ENCODE measurements at regions not wholly inside any gene's neighbourhood (a gene's known extent, or its start where the extent isn't known, plus 50 kb on each side); places are given as distances from the start of the nearest gene placed in this dataset.
"Not testable (repeated sequence)": the region's sequence is repeated elsewhere in the genome, so short reads cannot be mapped to it uniquely, and the experiment has no call there.

DNA sequence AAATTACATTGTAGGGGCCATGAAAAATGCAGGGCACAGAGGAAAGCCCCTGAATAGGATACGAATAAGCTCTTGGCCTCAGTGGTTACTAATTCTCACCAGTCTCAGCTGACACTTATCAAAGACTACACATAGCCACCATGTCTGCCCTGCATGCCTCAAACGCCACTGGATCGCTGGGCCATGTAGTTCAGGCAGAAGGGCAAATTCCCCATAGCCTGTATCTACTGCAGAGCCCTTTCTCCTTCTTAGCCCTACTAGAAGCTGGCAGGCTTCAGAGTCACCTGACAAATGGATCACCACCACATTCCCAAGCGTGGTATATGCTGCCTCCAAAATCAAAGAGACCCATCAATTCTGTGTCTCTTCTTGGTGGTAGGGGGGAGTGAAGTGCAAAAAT lies 177.4 kb downstream of the MINAR1 start:
- DNase-seq = no peak

- no peak for DNase-seq
Observed at GRCh38 chr15:79610021-79610420, 177.9 kb downstream of the MINAR1 start.

DNA sequence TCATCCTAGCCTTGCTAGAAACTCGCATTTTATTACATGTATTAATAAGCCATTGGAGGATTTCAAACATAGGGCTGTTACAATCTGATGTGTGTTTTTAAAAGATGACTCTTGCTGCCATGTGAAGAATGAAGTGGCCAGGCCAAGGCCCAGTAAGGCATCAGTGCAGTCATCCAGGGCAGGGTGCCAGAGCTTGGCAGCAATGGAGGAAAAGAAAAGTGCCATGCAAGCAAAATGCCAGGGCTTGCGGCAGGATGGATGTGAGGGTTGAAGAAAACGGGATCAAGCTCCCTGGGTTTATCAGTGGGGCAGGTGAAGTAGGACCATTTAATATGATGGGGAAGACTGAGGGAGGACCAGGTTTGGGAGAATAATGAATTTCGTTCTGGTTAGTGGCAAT lies 183.6 kb downstream of the MINAR1 start:
- no peak for DNase-seq

DNA sequence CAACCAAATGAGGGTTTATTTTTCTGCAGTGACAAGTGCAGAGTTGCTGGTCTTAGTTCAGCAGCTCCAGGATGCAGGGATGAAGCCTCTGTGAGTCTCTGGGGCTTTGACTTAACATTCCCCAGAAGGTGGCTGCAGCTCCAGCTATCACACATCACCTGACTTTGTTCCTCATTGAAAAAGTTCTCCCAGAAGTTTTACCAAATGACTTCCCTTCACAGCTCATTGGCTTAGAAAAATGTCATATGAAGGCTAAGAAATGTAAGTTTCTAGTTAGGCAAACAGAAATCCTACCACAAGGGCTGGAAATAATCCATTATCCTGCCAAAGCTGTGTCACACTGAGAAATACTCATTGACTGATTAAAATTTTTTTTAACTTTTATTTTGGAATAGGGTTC lies 184.9 kb downstream of the MINAR1 start:
- DNase-seq = no peak

DNA sequence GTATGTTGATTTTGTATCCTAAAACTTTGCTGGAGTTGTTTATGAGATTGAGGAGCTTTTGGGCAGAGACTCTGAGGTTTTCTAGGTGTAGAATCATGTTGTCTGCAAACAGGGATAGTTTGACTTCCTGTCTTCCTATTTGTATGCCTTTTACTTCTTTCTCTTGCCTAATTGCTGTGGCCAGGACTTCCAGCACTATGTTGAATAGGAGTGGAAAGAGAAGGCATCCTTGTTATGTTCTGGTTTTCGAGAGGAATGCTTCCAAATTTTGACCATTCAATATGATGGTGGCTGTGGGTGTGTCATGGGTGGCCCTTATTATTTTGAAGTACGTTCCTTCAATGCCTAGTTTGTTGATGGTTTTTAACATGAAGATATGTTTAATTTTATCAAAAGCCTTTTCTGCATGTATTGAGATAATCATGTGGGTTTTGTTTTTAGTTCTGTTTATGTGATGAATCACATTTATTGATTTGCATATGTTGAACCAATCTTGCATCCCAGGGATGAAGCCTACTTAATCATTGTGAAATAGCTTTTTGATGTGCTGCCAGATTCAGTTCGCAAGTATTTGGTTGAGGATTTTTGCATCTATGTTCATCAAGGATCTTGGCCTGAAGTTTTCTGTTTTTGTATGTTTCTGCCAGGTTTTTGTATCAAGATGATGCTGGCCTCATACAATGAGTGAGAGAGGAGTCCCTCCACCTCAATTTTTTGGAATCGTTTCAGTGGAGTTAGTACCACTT lies 188.1 kb downstream of the MINAR1 start:
- no peak for DNase-seq

DNA sequence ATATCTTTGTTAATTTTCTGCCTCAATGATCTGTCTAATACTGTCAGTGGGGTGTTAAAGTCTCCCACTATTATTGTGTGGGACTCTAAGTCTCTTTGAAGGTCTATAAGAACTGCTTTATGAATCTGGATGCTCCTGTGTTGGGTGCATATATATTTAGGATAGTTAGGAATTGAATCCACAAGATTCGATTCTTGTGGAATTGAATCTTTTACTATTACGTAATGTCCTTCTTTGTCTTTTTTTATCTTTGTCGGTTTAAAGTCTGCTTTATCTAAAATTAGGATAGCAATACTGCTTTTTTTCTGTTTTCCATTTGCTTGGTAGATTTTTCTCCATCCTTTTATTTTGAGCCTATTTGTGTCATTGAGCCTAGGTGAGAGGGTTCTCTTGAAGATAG lies 189.7 kb downstream of the MINAR1 start:
- DNase-seq = not testable (repeated sequence)

- no peak for DNase-seq
Observed at GRCh38 chr15:79623488-79623887, 191.4 kb downstream of the MINAR1 start.

DNA sequence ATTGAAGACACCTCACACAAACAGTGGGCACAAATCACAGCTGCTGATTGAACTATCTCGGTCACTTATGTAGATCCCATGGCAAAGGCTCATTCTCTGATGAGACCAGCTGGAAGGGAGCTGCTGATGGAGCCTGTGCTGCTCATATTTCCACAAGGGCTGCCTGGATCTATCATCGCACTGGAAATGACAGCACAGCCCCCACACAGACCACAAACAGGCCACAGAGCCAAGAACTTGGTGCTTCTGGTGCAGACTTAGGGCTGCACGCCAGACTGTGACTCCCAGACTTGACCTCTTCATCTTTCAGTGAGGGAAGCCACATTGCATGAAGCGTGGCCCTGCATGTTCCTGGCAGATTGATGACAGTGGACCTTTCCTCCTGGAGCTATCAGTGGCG lies 197.6 kb downstream of the MINAR1 start:
- DNase-seq = no peak

GRCh38 chr15:79632457-79632856 lies 200.3 kb downstream of the MINAR1 start:
- no peak for DNase-seq

DNA sequence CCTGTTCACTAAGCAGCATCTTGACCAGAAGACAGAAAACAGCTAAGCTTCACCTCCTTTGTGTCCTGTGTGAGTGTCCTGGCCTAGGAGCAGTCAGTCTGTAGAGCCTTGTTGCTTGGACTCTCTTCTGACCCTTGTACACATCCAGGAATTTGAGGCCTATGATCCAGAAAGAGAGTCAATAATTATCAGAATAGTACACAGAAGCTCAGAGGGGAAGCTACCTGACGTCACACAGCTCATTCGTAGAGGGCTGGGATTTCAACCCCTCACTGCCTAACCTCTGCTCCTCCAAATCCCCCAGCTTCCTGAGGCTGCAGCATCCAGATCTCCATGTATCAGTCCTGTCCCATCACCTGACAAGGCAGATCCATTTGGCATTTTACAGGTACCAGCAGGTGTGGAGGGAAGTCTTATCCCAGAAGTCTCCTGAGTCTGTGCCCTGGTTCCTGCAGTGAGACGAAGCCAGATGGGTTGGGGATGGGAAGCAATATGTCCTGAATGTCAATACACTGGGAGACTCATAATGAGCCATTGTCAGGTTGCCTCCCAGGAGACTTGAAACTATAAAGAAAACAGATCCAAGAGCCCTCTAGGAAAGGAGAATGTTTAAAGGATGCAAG lies 203.1 kb downstream of the MINAR1 start:
- no peak for DNase-seq

DNA sequence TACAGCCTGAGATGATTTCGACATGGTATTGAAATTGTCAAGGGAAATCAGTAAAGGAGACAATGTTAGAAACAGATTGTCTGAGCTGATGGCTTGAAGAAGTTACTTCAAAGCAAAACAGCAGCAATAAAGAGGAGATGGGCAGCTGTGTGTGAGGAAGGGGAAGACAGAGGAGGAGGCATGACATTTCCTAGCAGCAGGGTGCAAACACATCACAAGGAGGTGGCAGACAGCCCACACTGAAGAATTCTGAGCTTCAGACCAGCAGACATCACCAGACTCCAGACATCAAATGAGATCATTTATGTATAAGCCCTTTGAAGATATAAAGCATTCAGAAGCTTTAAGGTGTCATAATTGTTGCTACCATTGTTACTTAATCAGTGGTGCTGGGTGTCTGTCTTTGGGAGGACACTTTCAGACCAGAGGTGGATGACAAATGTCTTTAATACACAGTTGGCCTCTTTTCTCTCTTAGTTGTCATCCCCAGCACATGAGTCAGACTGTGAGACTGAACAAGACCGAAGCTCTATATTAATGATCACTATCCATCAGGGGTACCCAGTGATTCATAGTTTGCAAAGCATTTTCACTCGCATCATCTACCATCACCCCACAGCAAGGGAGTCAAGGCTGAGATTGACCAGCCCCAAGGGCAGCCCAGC lies 203.9 kb downstream of the MINAR1 start:
- no peak for DNase-seq

DNA sequence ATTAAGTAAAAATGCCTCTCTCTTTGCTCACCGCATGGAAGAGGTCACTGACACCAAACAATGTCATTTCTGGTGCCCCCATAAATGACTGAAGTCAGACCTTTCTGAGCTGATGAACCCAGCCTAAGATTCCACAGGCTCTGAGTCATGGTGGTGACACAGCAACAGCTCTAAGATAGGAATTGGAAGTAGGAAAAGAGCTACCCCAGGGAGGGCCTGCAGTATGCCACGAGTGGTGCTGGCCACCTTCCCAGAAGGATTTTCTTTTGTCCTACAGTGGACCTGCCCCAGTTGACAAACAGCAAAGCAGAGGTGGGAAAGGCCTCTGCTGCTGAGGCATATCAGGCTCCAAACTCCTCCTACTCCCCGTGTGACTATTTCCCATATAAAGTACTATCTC lies 208.1 kb downstream of the MINAR1 start:
- DNase-seq = no peak

DNA sequence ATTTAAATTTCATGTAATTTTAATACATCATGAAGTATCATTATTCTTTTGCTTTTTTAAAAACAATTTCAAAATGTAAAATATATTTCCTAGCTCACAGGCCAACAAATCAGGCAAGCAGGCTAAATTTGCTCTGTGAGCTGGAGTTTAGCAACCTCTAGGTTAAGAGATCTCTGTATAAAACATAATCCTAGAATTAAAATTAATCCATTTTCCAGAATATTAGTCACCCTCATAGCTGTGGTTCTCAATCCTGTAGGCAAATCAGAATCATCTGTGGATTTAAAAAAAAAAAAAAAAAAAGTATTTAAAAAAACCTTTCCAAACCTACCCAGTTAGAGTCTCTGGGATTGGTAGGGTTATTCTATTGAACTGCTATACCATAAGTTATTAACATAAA lies 209.7 kb downstream of the MINAR1 start:
- no peak for DNase-seq

DNA sequence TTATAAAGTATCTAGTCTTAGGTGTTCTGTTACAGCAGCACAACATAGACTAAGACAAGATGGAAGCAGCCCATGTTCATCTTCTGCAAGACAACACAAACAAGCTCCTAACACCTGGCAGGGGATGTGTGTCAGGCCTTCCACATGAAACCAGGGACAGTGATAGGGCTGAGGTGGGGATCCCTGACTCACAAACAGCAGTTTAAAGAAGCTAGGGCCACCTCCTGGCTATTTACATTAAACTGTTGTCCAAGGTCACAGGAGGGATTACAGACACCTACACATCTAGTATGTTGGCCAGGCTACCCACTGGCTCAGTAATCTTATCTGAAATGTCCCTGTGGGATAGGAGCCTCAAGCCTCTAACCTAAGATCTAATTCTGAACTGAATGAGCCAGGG lies 211.3 kb downstream of the MINAR1 start:
- DNase-seq = no peak

DNA sequence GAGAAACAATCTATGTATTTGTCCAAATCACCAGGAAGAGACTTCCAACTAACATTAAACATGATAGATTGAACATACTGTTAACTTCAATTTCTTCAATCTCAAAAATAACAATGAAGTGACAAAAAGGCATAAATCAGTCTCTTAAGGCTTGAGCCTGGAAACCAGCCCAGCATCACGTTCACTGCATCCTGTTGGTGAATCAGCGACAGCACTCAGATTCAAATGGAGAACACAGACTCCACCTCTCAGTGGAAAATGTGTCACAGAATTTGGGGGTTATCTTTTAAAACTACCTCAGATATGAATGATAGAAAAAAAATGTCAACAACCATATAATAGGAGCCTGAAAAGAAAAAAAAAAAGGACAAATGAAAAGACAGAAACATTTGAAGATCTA lies 212.0 kb downstream of the MINAR1 start:
- no peak for DNase-seq

GRCh38 chr15:79652972-79653371 lies 220.8 kb downstream of the MINAR1 start:
- DNase-seq = not testable (repeated sequence)

DNA sequence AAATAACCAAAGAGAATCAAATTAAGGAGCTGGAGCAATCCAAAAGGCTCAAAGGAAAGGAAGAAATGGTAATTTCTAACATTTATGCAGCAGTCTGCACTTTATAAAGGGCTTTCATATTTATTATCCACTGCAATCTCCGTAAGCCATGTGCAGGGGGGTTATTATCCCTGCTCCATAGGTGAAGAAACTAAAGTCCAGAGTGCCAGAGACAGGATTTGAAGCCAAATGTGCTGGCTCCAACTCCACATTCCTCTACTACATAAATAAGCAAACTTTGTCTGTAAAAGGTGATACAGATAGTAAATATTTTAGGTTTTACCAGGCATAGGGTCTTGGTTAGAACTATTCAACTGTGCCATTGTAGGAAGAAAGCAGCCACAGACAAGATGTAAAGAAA lies 221.4 kb downstream of the MINAR1 start:
- no peak for DNase-seq

DNA sequence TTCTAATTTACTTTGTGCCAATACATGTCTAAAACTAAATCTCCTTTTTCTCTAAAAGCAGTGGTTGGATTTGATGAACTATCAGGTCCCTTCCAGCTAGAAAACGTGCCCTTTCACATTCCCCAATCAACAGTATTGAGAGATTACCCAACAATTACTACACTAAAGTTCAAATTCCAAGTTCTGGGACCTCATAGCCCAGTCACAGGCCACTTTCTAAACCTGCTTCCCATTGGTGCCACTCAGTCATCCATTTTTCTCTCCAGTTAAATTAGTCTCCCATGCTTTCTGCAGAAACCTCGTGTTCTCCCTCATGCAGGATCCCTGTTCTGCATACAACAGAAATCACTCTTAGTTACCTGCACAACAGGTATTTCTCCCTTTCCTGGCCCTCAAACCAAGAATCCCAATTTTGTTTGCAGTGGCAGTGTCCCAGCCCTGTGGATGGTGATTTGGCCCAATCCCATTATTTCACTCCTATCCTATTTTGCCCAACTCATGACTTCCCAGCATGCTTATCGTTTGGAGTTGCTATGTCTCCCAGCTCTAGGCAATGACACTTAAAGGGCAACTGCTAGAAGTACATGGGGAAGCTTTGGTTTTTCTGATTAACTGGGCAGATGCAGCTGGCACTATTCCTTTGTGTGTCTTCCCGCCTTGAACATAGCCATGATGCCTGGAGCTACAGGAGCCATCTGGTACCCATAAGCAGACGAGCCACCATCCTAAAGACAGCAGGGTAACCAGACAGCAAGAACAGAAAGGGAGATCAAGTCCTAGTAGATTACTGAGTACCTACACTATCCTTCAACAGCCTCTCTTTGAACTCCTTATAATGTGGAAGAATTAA lies 224.2 kb downstream of the MINAR1 start:
- no peak for DNase-seq

GRCh38 chr15:79657722-79658121 lies 225.6 kb downstream of the MINAR1 start:
- DNase-seq = no peak

DNA sequence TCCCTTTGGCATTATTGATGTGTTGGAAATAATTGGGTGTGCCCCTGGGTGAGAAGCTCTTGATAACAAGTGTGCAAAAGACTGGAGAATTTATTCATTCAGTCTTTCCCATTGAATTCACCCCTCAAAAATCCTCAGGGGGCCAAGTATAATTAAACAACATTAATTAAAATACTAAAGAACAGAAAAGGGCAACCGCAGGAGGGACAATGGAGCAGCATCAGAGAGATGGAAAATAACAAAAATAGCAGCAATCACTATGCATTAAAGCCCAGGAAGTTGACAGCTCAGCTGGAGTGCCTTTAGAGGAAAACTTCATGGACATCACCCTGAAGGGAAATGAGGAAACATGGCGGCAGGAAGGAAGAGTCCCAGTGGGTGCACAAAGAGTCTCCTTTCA lies 227.6 kb downstream of the MINAR1 start:
- DNase-seq = no peak

- no peak for DNase-seq
Observed at GRCh38 chr15:79661411-79661810, 229.3 kb downstream of the MINAR1 start.

GRCh38 chr15:79673416-79674123 lies 223.2 kb downstream of the MTHFS start:
- no peak for DNase-seq

DNA sequence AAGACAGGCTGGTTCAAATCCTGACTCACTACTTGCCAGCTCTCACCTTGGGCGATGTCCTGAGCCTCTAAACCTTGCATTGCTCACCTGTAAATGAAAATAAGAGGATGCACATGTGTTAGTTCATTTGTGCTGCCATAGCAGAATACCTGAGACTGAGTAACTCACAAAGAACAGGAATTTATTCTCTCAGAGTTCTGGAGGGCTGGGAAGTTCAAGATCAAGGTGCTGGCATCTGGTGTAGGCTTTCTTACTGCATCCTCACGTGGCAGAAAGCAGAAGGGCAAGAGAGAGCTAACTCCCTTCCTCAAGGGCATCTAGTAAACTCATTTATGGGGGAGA lies 222.7 kb downstream of the MTHFS start:
- DNase-seq = no peak
